ENCODE measurements at regions not wholly inside any gene's neighbourhood (a gene's known extent, or its start where the extent isn't known, plus 50 kb on each side); places are given as distances from the start of the nearest gene placed in this dataset.

GRCh38 chr3:80994085-80994665, 767.3 kb downstream of the GBE1 start:
- TF ChIP-seq, protein P1, sequence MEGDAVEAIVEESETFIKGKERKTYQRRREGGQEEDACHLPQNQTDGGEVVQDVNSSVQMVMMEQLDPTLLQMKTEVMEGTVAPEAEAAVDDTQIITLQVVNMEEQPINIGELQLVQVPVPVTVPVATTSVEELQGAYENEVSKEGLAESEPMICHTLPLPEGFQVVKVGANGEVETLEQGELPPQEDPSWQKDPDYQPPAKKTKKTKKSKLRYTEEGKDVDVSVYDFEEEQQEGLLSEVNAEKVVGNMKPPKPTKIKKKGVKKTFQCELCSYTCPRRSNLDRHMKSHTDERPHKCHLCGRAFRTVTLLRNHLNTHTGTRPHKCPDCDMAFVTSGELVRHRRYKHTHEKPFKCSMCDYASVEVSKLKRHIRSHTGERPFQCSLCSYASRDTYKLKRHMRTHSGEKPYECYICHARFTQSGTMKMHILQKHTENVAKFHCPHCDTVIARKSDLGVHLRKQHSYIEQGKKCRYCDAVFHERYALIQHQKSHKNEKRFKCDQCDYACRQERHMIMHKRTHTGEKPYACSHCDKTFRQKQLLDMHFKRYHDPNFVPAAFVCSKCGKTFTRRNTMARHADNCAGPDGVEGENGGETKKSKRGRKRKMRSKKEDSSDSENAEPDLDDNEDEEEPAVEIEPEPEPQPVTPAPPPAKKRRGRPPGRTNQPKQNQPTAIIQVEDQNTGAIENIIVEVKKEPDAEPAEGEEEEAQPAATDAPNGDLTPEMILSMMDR (IDR thresholded peaks at IDR 0.05; ENCODE audit: extremely low read depth, insufficient read depth, missing control alignments), result no peak
- no peak for DNase-seq (ENCODE audit: low spot score)
- in situ Hi-C loops (cut with MboI; ENCODE audit: low pct_unique_long_range_greater_than_20kb, low sequenced_read_pairs, unreplicated experiment), result no loop called here

- in situ Hi-C loops (cut with MboI; ENCODE audit: low pct_unique_long_range_greater_than_20kb, low sequenced_read_pairs, unreplicated experiment), result no loop called here
- DNase-seq (ENCODE audit: low spot score), result no peak
- TF ChIP-seq, protein P1 (IDR thresholded peaks at IDR 0.05; ENCODE audit: extremely low read depth, insufficient read depth, missing control alignments), result no peak
Observed at GRCh38 chr3:80993241-80993945, 768.1 kb downstream of the GBE1 start.

DNA sequence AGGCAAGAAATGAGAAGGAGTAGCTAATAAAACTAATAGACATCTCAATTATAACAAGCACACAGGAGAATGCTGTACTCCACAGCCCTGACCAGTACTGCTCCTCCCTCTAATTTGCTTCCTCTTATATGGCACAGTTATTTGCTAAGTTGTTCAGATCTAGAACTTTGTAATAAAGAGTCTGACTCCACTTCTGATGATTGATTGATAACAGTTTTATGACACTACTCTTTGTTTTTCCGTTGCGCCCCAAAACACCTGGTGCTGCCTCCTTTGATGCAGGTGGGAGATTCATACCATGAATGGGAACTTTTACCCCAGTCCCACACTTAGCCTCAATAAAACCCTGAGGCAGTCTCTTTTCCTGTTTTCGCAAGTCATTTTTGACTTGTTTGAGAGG, 777.7 kb downstream of the GBE1 start:
- in situ Hi-C loops (cut with MboI; ENCODE audit: low pct_unique_long_range_greater_than_20kb, low sequenced_read_pairs, unreplicated experiment), result no loop called here
- no peak for DNase-seq (ENCODE audit: low spot score)
- TF ChIP-seq, protein P1 (IDR thresholded peaks at IDR 0.05; ENCODE audit: extremely low read depth, insufficient read depth, missing control alignments), result no peak

DNA sequence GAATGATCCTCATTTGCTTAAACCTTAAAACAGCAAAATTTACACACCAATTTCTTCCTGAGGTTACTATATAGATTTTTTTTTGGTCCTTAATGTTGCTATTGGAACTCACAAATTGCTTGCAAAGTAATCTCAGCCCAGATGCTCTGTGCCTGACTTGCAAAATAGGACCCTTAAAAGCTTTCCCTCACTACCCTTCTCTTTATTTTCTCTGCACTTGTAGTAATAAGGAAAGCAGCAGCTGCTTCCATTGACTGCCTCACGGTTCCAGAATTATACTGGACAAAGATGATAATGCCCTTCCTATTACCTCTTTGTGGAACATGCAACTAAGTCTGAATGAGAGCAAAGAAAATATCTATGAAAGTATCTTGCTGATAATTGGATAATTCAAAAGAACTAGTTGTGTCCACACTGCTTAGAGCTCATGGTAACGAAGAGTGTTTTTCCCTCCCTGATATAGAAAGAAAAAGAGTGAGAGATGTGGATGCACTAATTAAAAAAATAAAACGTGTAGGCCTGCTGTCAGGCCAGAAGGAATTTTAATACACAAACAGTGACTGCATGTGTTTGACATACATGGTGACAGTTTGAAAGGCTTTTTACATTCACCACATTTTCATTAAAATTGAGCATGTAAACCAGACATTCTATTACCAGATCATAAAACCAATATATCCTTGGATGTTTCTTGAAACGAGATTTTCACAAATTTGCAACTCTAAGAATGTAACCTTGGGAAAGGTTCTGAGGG, 783.1 kb downstream of the GBE1 start:
- TF ChIP-seq, protein P1 (IDR thresholded peaks at IDR 0.05; ENCODE audit: extremely low read depth, insufficient read depth, missing control alignments), result no peak
- in situ Hi-C loops (cut with MboI; ENCODE audit: low pct_unique_long_range_greater_than_20kb, low sequenced_read_pairs, unreplicated experiment), result no loop called here
- no peak for DNase-seq (ENCODE audit: low spot score)

DNA sequence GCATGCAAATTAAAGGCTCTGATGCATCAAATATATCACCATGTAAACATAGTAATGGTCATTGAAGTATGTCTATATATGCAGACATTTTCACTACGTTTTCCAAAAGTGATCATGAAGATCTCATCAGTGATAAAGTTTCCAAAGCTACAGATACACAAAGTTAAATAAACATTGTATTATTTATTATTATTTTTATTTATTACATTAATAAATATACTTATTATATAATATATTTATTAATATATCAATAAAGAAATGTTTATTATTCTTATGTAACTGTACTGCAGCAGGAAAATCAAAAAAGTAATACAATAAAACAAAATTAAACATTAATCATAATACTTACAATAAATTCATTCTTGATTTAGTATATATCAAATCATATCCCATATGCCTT, 791.2 kb downstream of the GBE1 start:
- DNase-seq (ENCODE audit: low spot score), result no peak
- TF ChIP-seq, protein P1 (IDR thresholded peaks at IDR 0.05; ENCODE audit: extremely low read depth, insufficient read depth, missing control alignments), result no peak
- in situ Hi-C loops (cut with MboI; ENCODE audit: low pct_unique_long_range_greater_than_20kb, low sequenced_read_pairs, unreplicated experiment), result no loop called here

GRCh38 chr3:80929576-80929975, 831.9 kb downstream of the GBE1 start:
- in situ Hi-C loops (cut with MboI; ENCODE audit: low pct_unique_long_range_greater_than_20kb, low sequenced_read_pairs, unreplicated experiment), result no loop called here
- DNase-seq (ENCODE audit: low spot score), result no peak
- TF ChIP-seq, protein P1 (IDR thresholded peaks at IDR 0.05; ENCODE audit: extremely low read depth, insufficient read depth, missing control alignments), result no peak
